GM21825 (cell line): ENCODE measurements at regions not wholly inside any gene's neighbourhood (a gene's known extent, or its start where the extent isn't known, plus 50 kb on each side); places are given as distances from the start of the nearest gene placed in this dataset.
"Not testable (repeated sequence)": the region's sequence is repeated elsewhere in the genome, so short reads cannot be mapped to it uniquely, and the experiment has no call there.

Source experiments
- ATAC-seq: cut with Tn5 transposase; IDR thresholded peaks from one replicate; pipeline ENCODE4 v1.9.1; 2021; ENCODE audit warnings: mild to moderate bottlenecking, moderate library complexity; ENCODE audit not compliant: unreplicated experiment

GRCh38 chr3:21256932-21257331 lies 494.1 kb downstream of the ZNF385D start:
- ATAC-seq: no peak

- ATAC-seq: no peak
These were observed 512.3 kb downstream of the ZNF385D start for GRCh38 chr3:21238661-21239060.

- no peak for ATAC-seq
These were observed 513.4 kb downstream of the ZNF385D start for GRCh38 chr3:21237638-21238037.

- no peak for ATAC-seq
These were observed 515.5 kb downstream of the ZNF385D start for GRCh38 chr3:21235491-21235890.

GRCh38 chr3:21234933-21235332 lies 516.1 kb downstream of the ZNF385D start:
- no peak for ATAC-seq

- no peak for ATAC-seq
These were observed 521.4 kb downstream of the ZNF385D start for GRCh38 chr3:21229426-21230135.

DNA sequence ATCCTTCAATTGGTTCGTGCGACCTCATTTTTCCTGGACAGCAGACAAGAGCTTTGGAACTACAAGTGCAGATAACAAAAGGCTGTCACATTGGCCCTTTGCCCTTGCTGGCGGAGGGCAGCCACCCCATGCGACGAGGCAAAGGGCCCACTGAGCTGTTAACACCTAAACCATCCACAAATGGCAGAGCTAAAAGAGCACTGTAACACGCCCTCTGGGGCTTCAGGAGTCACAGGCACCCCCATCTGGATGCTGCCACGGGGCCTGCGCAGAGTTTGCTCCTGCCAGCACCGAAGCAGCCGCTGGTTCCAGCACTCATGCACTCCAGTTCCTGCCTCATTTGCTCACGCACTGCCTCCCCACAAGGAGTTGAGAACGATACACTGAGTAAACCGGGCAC lies 524.9 kb downstream of the ZNF385D start:
- ATAC-seq: no peak

DNA sequence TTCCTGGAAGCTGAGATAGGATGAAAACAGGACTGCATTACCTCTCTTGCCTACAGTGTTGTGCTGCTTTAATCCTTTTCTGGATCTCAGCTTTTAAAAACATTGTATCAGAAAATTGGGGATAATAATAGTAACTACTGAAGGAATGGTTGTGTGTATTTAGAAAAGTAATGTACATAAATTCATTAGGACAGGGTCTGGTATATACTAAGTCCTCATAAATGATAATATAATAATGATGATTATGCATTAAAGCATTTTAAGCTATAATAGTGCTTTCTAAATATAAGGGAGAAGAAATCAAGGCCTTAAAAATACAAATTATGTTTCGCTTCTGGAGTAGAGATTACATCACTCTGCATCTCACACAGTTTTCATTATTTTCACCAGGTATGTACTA lies 530.1 kb downstream of the ZNF385D start:
- no peak for ATAC-seq

DNA sequence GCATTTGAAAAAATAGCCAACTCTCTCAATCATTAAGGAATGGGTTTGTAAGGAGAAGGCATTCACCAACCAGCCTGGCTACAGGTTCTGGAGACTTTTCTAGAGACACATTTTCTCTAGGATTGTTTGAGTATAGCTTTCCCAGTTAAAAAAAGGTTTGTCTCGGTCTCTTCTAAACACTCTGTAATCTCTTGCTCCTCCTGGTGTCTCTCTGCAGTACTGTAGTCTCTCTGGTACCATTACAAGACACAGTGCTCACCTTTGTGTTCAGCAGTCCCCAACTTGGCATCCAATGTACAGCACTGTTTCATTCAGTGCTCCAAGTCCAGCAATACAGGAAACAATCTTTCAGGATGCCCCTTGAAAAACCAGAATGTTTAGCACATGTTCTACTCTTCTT lies 534.4 kb downstream of the ZNF385D start:
- ATAC-seq: no peak

DNA sequence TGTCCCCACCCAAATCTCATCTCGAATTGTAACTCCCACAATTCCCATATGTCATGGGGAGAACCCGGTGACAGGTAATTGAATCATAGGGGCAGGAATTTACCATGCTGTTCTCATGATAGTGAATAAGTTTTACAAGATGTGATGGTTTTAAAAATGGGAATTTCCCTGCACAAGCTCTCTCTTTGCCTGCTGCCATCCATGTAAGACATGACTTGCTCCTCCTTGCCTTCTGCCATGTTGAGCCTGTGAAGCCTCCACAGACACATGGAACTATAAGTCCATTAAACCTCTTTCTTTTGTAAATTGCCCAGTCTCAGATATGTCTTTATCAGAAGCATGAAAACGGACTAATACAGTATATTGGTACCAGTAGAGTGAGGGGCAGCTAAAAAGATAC lies 546.9 kb downstream of the ZNF385D start:
- ATAC-seq: not testable (repeated sequence)

DNA sequence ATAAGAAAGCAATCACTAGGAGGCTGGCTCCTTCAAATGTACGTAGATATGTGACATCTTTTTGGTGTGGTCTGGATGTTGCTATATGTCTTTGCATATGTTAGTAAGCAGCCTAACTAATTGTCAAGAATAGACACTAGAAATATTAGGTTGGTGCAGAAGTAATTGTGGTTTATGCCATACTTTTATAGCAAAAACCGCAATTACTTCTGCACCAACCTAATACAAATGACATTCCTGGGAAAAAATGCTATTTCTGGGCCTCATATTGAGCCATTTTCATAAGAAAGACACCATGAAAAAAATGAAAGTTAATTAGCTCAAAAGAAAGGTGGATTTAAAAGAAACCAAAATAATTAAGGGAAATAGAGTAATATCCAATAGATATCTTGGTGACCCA lies 555.8 kb downstream of the ZNF385D start:
- ATAC-seq: no peak

DNA sequence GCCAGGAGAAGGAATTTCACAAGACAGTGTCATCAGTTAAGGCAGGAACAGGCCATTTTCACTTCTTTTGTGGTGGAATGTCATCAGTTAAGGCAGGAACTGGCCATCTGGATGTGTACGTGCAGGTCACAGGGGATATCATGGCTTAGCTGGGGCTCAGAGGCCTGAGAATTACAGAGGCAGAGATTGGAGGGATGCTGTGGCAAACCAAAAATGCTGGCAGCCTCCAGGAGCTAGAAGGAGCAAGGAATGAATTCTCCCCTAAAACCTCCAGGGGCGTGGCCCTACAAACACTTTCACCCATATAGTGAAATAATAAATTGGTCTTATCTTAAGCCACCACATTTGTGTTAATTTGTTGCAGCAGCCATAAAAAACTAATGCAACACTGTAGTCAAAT lies 557.0 kb downstream of the ZNF385D start:
- ATAC-seq: not testable (repeated sequence)

DNA sequence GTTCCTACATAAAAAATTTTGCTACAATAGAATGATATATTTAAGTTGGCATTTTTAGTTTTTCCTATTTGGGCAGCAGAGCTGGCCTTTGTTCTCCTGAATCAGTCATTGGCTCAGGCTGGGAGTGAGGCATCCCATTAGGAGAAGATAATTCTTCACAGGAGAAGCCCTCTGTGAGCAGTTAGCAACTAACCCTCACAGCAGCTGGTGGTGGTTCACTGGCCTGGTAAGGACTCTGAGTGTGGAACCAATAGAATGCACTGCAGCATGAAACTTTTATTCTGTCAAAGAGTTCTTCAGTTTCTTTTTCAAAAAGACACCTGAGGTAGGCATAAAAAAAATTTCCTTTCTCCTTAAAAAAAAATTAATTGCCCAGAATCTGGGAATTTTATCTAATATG lies 562.6 kb downstream of the ZNF385D start:
- ATAC-seq: no peak

GRCh38 chr3:21185816-21186314 lies 565.1 kb downstream of the ZNF385D start:
- ATAC-seq: no peak

DNA sequence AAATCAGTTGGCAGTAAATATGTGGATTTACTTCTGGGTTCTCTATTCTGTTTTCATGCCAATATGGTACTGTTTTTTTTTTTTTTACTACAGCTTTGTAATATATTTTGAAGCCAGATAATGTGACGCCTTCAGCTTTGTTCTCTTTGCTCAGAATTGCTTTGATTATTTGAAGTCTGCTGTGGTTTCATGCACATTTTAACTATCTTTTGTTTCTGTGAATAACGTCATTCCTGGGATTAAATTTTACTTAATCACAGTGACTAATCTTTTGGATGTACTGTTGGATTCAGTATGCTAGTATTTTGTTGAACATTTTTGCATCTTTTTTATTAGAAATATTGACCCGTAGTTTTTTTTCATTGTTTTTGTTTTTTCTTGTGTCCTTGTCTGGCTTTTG lies 576.5 kb downstream of the ZNF385D start:
- no peak for ATAC-seq

DNA sequence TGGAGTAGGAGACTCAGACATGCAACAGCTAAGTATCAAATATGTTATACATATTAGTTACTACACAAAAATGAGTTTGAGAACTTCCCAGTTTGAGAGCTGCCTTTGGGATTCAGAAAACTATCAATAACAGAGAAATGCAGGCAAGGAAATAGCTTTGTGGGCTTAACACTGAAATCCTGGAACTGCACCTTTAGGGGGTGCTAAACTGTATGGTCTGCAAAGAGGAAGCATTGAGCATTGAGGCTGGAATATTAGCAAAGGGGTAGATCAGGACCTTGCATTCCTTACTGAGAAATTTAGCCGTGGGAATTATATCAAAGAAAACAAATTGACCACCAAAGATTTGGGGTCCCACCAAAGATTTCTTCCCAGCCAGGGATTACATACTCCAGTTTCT lies 580.0 kb downstream of the ZNF385D start:
- no peak for ATAC-seq

DNA sequence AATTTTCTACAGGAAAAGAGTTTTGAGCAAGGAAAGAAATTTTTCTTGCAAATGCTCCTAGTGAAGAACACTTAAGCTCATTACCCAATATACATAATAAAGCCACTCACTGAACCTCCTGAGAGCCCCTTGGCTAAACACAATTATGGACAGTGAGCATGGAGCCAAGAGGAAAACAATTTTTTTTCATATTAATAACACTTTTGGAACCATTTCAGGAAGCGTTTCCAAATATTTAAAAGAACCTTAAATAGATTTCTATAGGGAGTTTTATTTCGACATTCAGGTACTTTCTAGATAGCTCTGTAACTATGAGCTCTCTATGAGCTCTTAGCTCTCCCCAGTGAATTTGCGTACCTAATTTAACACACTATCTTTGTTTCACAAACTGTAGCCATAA lies 581.1 kb downstream of the ZNF385D start:
- no peak for ATAC-seq

DNA sequence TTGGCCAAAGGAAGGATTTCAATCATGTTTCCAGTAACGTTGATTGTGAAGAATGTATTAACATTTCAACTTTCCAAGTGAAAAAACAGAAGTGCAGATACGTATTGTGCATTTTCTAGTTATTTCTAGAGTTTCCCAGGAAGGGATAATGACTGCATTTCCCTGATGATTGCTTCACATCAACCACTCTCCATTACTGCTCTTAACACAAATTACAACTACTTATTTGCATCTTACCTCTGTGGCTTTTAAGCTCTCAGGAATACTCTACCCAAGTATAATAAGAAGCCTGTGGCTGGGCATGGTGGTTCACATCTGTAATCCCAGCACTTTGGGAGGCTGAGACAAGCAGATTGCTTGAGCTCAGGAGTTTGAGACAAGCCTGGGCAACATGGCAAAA lies 582.5 kb downstream of the ZNF385D start:
- no peak for ATAC-seq

- ATAC-seq: no peak
These were observed 587.1 kb downstream of the ZNF385D start for GRCh38 chr3:21163956-21164355.

DNA sequence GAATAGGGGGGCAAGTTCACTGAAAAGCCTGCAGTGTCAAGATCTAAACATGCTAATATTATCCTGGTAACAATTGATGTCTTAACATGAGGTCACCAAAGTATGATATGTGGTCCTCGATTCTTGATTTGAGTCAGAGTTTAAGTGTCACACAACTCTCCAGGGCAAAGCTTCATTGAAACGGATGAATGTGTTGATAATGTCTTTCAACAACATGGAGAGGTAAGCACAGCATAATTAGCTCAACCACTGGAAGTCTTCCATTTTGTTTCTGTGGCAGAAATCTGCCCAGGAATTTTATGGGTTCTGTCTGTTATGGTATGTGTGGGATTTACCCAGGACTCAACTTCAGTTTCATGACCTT lies 591.5 kb downstream of the ZNF385D start:
- no peak for ATAC-seq

DNA sequence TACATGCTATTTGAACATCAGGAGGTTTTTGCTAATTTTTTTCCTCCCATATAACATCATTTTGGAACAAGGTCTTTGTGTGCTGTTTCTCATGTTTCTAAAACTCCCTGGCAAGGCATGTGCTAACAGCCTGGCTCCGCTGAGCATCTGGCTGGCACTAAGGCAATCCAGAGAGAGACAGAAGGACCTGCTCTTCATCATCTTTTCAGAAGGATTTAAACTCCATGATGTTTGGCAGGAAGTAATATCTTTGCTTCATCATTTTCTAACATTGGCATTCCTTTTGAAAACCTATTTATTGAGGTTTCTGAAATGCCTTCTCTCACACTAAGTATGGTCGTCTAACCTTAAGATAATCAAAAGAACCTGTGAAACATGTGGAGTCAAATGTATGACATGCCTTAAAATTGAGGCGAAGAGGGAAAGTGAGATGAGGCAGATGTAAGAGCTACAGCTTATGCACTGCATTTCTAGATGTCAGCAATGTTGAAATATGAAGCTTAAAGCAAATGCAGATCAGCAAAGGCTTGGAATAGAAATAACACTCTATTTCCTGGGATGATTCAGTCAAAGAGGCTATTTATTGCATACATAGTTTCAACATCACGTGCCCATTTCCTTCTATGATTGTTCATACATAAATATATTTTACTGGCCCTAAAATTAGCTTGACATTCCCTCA lies 592.0 kb downstream of the ZNF385D start:
- no peak for ATAC-seq

DNA sequence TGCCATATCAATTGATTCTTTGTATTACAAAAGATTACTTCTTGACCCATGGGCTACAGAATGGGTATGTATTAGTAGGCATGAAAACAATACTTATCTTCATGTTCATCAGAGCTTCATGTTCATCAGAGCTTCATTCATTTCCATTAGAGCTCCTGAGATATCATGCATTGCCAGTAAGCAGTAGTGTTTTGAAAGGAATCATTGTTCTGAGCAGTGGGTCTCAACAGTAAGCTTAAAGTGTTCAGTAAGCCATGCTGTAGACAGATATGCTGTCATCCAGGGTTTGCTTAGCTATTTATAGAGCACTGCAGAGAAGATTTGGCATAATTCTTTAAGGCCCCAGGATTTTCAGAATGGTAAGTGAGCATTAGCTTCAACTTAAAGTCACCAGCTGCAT lies 596.1 kb downstream of the ZNF385D start:
- ATAC-seq: no peak

DNA sequence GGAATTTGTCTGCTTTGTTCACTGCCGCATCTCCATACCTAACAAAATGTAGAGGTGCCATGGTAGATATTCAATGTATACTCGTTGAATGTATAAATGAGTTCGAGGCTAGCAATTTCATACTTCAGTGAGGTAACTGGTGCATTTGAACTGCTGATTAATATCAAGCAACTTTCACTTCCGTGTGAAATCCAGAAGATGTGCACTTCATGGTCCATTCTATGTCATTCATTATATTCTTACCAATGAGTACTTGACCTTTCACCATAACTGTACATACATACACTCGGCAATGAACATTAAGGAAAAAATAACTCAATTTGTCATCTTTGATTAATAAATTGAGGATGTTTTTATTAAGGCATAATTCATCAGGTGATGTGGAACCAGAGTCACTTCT lies 598.5 kb downstream of the ZNF385D start:
- no peak for ATAC-seq
